Stimulated activated CD8-positive, alpha-beta memory T cell treated with anti-CD3 and anti-CD28 coated beads, Interleukin-15, amount 100 ng/mL, for 48 hours (primary cell): ENCODE measurements at regions not wholly inside any gene's neighbourhood (a gene's known extent, or its start where the extent isn't known, plus 50 kb on each side); places are given as distances from the start of the nearest gene placed in this dataset.

Experiments used
- DNase-seq, 2 donors: peaks; one replicate each; pipeline ENCODE4 v3.0.0-alpha.2; 2020; ENCODE audit warnings: low read depth in 2 of 2

- peak in 1 of 2 donors; percentile 7 for DNase-seq
Measured at GRCh38 chr11:128367573-128367972, 219.8 kb downstream of the ETS1 start.

GRCh38 chr11:128365044-128365443, 222.3 kb downstream of the ETS1 start:
- no peak for DNase-seq

GRCh38 chr11:128361451-128362020, 225.8 kb downstream of the ETS1 start:
- DNase-seq, result no peak

GRCh38 chr11:128359515-128359914, 227.8 kb downstream of the ETS1 start:
- no peak for DNase-seq

GRCh38 chr11:128357073-128357472, 230.3 kb downstream of the ETS1 start:
- DNase-seq, result no peak

- no peak for DNase-seq
Measured at GRCh38 chr11:128355558-128355957, 231.8 kb downstream of the ETS1 start.

GRCh38 chr11:128354476-128354875, 232.9 kb downstream of the ETS1 start:
- DNase-seq, result no peak

- DNase-seq, result no peak
Measured at GRCh38 chr11:128351168-128351567, 236.2 kb downstream of the ETS1 start.

GRCh38 chr11:128349650-128350299, 237.6 kb downstream of the ETS1 start:
- DNase-seq, result no peak

GRCh38 chr11:128346804-128347203, 240.6 kb downstream of the ETS1 start:
- no peak for DNase-seq

- no peak for DNase-seq
Measured at GRCh38 chr11:128345316-128345715, 242.0 kb downstream of the ETS1 start.

GRCh38 chr11:128343870-128344269, 243.5 kb downstream of the ETS1 start:
- DNase-seq, result no peak

- DNase-seq, result no peak
Measured at GRCh38 chr11:128343135-128343514, 244.2 kb downstream of the ETS1 start.

- DNase-seq, result peak; percentile 59 to 70
Measured at GRCh38 chr11:128342511-128343134, 244.7 kb downstream of the ETS1 start.

- DNase-seq, result no peak
Measured at GRCh38 chr11:128341280-128342248, 245.8 kb downstream of the ETS1 start.

- no peak for DNase-seq
Measured at GRCh38 chr11:128339792-128340191, 247.6 kb downstream of the ETS1 start.

GRCh38 chr11:128338811-128339210, 248.5 kb downstream of the ETS1 start:
- DNase-seq, result no peak

- no peak for DNase-seq
Measured at GRCh38 chr11:128336203-128336602, 251.2 kb downstream of the ETS1 start.

- no peak for DNase-seq
Measured at GRCh38 chr11:128335729-128336128, 251.6 kb downstream of the ETS1 start.

- DNase-seq, result no peak
Measured at GRCh38 chr11:128334311-128335044, 252.9 kb downstream of the ETS1 start.

GRCh38 chr11:128331317-128331716, 256.0 kb downstream of the ETS1 start:
- no peak for DNase-seq
